ENCODE measurements at regions not wholly inside any gene's neighbourhood (a gene's known extent, or its start where the extent isn't known, plus 50 kb on each side); places are given as distances from the start of the nearest gene placed in this dataset.
"Not testable (repeated sequence)": the region's sequence is repeated elsewhere in the genome, so short reads cannot be mapped to it uniquely, and the experiment has no call there.

DNA sequence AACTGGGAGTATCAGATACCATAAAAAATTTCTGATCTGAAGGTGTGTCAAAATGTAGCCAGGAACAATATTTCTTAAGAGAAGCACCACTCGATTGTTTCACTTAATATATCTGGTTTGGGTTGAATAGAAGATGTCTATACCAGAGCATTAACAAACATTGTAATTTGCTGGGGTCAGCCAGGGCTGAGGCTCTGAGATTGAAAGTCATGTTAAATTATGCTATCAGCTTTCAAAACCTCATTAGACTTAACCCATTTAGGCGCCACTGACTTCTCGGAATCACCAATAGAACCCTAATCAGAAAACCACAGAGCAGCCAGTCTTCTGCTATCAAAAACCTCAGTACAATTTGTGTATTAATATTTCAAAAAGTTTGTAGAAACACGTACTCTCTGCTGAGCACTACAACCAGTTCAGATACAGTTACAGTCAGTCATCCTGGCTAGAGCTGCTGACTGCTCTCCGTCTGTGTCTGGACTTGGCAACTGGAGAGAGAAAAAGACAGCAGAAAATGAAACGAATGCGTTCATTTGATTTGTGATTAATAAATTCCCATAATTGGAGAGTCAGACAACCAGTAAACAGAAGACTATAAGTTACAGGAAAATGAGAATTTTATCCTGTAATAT lies 848.6 kb upstream of the PABPC4L start:
- no peak for DNase-seq (ENCODE audit: low spot score)

DNA sequence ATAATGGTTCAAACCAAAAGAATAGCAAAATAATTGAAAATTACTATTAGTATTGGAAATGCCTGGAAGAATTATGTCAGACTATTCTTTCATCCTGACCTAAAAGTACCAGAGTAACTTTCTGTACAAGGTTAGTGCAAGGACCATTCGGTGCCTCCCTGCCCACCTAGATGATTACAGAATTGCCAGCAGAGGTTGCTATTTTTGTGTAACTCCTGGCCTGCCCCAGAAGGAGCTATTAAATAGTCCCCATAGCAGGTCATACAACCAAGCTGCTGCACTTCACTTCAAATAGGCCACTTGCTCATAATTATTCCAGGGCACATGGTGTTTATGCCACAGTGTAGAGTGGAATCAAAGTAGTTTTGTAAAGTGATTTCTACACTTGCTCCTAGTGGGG lies 831.1 kb upstream of the PABPC4L start:
- DNase-seq (ENCODE audit: low spot score): no peak

DNA sequence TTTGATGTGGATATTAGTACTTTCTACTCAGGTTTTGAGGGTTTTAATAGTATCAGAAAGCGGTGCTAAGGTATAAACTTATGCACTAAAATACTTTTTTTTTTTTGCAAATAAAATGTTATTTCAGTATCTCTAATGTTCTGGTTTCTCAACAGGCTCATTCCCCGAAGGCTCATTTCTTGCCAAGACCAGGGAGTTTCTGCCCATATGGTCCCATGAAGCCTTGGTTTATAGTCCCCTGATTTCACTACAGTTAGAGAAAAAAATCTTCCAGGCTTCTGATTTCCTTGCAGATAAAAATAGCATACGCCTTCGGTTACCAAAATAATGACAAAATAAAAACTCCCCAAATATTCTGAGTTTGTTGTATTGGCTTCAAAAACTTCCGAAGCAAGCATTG lies 814.2 kb upstream of the PABPC4L start:
- no peak for DNase-seq (ENCODE audit: low spot score)

DNA sequence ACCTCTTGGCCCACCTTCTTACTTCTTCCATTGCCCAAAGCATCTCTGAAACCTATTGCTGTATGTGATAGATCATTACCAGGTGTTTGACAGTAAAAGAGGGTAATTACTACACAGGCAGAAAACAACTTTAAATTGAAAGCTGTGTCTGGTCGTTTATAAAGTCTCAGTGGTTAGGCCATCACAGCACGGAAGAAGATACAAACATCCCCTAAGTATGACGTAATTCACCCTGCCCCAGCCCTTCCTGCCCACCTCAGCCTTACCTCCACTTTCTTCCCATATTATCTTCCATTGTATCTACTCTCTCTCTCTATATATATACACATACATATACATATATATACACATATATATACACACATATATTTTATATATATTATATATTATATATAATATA lies 805.8 kb upstream of the PABPC4L start:
- DNase-seq (ENCODE audit: low spot score): no peak

DNA sequence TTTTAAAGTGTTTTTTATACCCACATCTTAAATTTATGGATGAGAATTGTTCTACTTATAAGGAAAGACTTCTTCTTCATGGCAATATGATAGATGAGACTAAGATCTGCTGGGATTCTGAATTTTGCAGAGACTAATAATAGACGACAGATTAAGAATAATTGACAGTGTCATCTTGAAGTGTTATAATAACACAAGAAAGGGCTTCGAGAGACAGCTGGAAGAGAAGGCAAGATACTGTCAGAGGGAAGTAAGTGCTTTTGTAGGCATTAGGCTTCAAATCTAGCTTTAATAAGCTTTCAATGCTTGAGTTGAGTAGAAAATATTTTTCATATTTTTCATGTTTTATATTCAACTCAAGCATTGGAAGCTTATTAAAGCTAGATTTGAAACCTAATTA lies 797.6 kb upstream of the PABPC4L start:
- DNase-seq (ENCODE audit: low spot score): no peak

DNA sequence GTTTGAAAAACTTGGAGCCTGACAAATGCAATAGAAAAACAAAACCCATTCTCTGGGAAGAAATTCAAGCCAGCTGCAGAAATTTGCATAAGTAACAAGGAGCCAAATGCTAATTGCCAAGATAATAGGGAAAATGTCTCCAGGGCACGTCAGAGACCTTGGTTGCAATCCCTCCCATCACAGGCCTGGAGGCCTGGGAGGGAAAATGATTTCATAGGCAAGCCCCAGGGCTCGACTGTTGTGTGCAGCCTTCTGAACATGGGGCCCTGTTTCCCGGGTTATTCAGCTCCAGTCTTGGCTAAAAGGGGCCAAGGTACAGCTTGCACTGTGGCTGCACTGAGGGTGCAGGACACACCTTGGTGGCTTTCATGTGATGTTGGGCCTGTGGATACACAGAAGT lies 760.4 kb upstream of the PABPC4L start:
- DNase-seq (ENCODE audit: low spot score): no peak

DNA sequence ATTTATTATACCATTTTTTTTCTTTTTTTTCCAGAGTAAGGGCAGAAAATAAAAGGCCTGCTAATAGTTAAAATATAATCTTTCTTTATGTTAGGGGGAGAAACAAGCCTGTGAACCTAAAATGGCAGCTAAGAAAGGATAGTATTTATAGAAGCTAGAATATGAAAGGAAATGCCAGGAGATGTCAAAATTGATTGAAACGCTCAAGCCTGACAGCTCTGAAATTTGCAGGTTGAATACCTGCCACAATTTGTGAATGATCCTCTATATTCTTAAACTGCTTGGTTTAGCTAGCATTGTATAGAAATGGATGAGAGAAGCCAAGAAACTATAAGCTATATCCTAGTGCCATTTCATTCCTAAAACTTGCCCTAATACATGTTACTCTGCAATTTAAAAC lies 757.3 kb upstream of the PABPC4L start:
- no peak for DNase-seq (ENCODE audit: low spot score)

DNA sequence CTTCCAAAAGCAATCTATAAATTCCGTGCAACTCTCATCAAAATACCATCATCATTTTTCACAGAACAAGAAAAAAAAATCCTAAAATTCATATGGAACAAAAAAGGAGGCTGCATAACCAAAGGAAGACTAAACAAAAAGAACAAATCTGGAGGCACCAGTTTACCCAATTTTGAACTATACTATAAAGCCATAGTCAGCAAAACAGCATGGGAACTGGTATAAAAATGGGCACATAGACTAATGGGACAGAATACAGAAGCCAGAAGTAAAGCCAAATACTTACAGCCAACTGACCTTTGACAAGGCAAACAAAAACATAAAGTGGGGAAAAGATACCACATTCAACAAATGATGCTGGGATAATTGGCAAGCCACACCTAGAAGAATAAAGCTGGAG lies 753.5 kb upstream of the PABPC4L start:
- DNase-seq (ENCODE audit: low spot score): no peak

DNA sequence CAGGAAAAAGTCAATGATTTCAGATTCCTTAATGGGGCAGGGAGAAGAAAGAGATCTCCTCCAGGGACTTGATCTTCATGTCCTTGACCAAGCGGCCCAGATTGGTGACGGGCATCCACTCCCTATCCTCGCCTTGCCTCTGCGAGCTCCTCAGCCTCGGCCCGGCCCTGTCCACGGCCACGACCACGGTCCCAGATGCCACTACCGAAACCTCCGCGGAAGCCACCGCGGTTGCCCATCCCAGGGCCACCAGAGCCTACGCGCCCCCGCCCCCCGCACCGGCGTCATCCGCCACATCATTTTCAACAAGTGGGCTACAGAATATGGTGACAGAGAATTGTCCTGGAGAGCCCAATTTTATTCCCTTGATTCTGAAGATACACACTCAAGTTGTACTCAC lies 751.2 kb upstream of the PABPC4L start:
- no peak for DNase-seq (ENCODE audit: low spot score)

DNA sequence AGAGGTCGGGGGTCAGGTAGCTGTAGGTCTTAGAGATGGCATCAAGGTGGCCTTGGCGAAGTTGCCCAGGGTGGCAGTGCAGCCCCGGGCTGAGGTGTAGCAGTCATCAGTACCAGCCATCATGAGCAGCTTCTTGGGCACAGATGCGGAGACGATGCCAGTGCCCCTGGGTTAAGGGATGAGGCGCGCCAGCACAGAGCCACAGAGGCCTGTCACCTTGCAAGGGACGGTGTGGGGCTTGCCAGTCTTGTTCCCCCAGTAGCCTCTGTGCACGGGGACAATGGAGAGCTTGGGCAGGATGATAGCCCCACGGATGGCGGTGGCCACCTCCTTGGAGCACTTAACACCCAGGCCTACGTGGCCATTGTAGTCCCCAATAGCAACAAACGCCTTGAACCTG lies 750.7 kb upstream of the PABPC4L start:
- DNase-seq (ENCODE audit: low spot score): no peak

DNA sequence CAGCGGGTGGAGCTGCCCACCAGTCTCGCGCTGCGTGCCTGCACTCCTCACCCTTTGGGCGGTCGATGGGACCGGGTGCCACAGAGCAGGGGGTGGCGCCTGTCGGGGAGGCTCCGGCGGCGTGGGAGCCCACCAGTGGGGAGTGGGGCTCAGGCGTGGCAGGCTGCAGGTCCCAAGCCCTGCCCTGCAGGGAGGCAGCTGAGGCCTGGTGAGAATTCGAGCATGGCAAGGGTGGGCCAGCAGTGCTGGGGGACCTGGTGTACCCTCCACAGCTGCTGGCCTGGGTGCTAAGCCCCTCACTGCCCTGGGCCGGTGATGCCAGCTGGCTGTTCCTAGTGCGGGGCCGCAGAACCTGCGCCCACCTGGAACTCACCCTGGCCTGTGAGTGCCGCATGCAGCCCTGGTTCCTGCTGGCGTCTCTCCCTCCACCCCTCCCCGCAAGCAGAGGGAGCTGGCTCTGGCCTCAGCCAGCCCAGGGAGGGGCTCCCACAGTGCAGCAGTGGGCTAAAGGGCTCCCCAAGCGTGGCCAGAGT lies 746.6 kb upstream of the PABPC4L start:
- DNase-seq (ENCODE audit: low spot score): no peak

DNA sequence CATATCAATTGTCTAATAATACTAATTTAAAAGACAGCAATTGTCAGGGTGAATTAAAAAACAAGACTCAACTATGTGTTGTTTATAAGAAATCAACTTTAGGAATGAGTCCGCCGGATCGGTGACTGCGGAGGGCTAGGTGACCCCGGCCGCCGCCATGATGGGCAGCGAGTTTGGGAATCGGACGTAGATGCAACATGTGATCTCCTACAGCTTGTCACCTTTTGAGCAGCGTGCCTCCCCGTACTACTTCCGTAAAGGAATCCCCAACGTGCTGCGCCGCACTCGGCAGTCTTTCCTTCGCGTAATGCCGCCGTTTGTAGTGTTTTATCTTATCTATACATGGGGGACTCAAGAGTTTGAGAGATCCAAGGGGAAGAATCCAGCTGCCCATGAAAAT lies 742.5 kb upstream of the PABPC4L start:
- DNase-seq (ENCODE audit: low spot score): no peak

DNA sequence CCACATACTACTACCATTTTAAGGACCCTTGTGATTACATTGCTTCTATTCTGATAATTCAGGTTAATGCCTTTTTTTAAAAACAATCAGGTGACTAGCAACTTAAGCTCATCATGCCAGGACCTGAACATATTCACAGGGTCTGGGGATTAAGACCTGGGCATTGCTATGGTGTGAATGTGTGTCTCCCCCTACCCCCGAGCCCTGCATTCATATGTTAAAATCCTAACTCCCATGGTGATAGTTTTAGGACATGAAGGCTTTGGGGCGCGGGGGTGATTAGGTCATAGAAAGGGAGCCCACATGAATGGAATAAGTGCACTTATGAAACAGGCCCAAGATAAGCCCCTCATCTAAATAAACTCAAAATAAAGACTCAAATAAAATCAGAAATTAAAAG lies 734.4 kb upstream of the PABPC4L start:
- no peak for DNase-seq (ENCODE audit: low spot score)

DNA sequence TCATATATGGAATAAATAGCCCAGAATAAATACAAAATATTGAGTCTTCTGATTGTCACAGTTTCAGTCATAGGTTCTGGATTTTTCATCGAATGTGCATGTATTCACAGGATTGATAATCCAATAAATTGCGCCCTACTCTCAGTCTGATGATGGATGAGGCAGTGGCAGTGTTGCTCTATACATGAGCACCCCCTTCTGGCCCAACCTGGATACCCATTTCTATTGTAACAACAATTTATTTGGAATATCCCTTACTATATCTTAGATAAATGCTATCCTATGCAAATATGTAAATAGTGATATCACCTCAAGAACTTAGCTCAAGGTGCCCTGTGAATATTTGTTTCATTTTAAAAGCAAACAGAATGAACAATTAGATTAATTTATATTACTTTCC lies 733.7 kb upstream of the PABPC4L start:
- DNase-seq (ENCODE audit: low spot score): peak; percentile 7

DNA sequence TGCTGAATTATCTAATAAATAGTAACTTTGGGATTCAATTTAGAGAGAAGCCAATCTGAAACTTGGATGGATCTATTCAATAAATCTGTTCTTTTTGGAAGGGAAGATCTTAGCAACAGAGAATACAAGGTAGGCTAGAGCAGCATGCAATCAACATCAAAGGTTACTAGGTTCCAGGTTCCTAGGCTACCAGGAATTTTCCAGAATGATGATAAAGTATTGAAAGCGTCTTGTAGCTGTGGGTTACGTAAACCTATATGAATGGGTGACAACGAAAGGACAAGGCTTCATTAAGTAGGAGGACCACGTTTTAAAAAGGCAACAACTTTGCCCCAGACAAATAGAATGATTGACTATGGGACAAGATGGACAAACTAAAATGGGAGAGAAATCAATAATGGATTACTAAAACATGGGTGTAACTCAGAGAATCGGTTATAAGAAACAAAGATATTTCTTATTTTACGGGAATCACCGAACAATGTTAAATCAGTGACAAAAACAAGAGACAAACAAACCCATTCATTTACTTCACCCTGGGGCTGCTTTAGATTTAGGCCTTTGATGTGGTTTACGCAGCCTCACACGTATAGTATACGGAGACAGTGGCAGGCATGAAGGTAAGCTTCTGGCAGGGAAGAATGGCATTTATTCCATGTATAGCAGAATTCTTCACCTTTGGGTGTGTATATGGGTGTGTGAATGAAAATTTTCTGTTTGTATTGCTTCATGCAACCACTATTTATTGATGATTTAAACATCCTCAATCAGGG lies 732.6 kb upstream of the PABPC4L start:
- DNase-seq (ENCODE audit: low spot score): no peak

DNA sequence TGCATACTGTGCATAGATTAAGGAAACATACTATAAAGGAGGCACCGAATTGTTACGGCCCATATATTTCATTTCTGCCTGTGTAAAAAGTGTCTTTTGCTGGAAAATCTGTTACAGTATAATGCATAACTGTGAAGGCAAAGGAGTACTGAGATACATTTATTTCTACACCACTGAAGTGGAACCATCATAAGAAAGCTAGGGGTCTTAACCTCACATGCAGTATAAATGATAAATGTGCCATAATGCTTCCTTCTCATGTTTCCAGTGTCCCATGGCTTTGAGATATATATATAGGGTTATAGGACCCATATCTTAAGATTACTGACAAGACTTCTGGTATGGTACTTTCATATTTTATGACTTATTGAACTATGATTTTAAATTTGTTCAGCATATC lies 713.8 kb upstream of the PABPC4L start:
- no peak for DNase-seq (ENCODE audit: low spot score)

DNA sequence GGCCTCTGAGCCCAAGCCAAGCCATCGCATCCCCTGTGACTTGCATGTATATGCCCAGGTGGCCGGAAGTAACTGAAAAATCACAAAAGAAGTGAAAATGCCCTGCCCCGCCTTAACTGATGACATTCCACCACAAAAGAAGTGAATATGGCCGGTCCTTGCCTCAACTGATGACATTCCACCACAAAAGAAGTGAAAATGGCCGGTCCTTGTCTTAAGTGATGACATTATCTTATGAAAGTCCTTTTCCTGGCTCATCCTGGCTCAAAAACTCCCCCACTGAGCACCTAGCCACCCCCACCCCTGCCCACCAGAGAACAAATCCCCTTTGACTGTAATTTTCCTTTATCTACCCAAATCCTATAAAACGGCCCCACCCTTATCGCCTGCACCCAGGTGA lies 712.7 kb upstream of the PABPC4L start:
- not testable (repeated sequence) for DNase-seq (ENCODE audit: low spot score)

DNA sequence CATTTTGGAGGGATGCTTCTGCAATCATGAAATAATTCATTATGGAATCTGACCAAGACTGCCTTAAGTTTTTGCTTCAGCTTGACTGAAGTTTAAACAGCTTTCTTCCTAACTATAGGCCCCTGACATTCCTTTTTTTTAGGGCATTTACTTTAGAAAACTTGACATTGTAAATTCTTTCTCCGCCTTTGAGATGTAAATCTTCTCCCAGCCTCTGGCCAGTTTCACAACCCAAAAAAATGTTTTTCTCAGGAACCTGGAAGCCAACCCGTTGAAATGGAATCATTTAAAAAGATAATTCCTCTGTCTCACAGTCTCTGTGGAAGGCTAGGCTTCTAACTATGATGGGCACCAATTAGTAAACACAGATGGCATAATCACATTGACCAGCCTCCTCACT lies 710.4 kb upstream of the PABPC4L start:
- DNase-seq (ENCODE audit: low spot score): no peak

DNA sequence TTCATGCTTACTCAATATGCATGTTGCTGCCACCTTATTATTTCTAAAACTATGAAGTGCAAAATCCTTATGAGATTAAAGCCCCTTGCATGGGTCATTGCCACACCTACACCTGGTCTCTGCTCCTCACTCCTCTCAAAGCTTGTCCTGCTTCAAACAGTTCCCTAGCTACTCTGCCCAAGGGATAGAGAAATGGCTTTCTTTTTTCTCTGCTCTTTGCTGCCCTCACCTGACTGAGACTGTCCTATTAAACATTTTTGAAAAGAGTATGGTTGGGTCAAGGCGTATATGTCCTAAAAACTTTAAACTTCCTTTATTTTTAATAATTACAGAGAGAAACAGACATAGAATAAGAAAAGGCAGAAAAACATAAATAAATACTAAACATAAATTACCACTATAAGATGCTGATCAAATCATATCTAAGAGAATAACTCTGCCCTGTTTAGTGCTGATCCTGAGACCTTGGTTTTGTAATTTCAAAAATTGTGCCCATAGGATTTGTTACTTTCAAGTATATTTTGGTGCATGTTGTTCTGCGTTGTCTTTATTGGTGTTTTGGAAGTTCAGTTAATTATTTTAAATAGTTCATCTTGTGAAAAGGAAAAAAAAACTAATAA lies 704.9 kb upstream of the PABPC4L start:
- peak; percentile 20 for DNase-seq (ENCODE audit: low spot score)

DNA sequence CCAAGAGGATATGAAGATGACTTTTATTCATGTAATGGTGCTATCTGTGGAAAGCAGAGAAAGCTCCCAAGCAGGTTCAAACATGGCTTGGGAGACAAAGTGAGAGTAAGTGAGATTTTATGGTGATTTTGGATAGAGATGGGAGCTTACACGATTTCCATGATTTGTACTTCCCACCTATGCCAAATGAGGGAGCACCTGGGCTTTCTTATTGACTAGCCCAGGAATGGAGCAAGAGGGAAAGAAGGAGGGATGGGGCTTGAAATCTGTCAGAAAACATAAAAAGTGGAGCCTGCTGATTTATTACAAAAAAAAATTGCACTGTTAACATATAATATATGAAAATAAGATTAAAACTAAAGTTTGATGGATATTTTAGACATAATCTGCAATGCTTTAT lies 703.5 kb upstream of the PABPC4L start:
- no peak for DNase-seq (ENCODE audit: low spot score)

DNA sequence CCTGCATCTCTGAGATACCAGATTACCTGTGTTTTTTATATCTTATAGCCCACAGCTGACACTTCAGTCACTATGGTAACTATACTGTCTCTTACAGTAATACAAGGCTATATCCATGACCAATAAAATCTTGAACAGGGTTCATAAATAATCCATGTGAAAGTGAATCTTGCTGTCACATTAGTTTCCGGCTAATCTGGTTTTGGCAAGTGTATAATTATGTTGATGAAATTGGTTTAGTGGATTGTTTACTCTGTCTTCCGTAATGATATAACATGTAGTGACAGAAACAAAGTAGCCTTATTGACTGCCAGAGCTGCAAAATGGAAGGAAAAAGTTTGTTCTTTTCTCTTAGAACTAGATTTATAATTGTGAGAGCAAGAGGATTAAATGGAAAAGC lies 686.6 kb upstream of the PABPC4L start:
- DNase-seq (ENCODE audit: low spot score): no peak

DNA sequence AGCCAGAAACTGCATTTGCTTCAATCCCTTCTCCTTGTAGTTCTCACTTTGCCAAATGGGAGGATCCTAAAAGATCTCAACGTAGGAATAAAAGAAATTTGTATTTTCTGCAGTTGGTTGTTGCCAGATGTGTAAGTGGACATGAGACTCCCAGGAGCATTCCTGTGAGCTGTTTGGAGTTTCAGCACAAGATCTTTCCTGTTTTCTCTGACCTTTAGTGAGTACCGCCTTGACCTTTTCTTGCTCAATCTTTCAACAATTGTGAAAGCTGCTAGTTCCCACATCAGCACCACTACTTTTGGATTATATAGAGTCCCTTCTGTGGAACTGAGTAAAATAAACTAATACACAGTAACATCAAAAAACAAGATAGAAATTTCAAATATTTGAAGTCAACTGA lies 683.8 kb upstream of the PABPC4L start:
- DNase-seq (ENCODE audit: low spot score): no peak

DNA sequence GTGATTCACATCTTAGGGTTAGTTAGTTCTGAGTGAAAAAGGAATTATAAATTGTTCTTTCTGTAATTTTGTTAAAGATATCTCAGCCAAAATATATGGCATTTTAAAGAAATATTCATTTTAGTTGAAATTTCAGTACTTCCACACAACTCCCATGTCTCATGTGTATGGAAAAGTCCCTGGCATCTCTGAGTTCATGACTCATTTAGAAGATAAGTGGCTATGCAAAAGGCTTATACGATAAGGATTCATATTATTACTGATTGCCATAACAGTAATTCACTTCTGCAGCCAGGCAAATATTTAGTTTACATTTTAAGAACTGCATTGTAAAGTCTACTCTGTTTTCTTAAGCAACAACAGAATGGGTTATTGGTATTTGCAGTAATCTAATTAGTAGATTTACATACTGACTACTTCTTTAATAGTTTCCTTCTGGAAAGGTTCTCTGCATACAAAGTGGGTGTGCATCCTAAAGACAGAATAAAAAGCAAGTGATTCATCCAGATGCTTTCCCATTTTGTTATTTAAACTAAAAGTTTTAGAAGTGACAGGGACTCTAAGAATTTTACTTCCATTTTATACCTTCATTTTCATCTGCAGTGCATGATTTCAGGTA lies 682.4 kb upstream of the PABPC4L start:
- DNase-seq (ENCODE audit: low spot score): peak; percentile 6
